Astrocyte (in vitro differentiated cells and primary cell): ENCODE measurements at regions not wholly inside any gene's neighbourhood (a gene's known extent, or its start where the extent isn't known, plus 50 kb on each side); places are given as distances from the start of the nearest gene placed in this dataset.

Experiments used
- DNase-seq: peaks from one replicate; pipeline ENCODE4 v3.0.0-alpha.2; 2010; ENCODE audit warnings: low read depth
- FAIRE-seq: peaks from 2 replicates; lab custom pipeline; 2011; peaks lifted over from hg19 to GRCh38; lab: Jason Lieb, UNC
- H2AFZ ChIP-seq: 2 replicates; pipeline ENCODE4 v1.6.0; 2012; ENCODE audit warnings: low read depth, low read length, inconsistent platforms
- H3K27ac ChIP-seq: 2 replicates; pipeline ENCODE4 v1.5.1; 2011; ENCODE audit warnings: low read depth, low read length, inconsistent platforms
- H3K27me3 ChIP-seq: 2 replicates; pipeline ENCODE4 v1.6.0; 2011; ENCODE audit warnings: low read length, inconsistent platforms; ENCODE audit not compliant: insufficient read depth
- H3K36me3 ChIP-seq: 2 replicates; pipeline ENCODE4 v1.5.1; 2011; ENCODE audit warnings: low read length, inconsistent platforms; ENCODE audit not compliant: insufficient read depth
- H3K4me1 ChIP-seq: 2 replicates; pipeline ENCODE4 v1.5.1; 2011; ENCODE audit warnings: low read length, inconsistent platforms; ENCODE audit not compliant: insufficient read depth
- H3K4me2 ChIP-seq: 2 replicates; pipeline ENCODE4 v1.6.0; 2012; ENCODE audit warnings: low read length, inconsistent platforms
- H3K4me3 ChIP-seq: 2 replicates; pipeline ENCODE4 v1.5.1; 2011; ENCODE audit warnings: low read depth, mild to moderate bottlenecking, low read length, inconsistent platforms; ENCODE audit not compliant: insufficient read depth
- H3K79me2 ChIP-seq: 2 replicates; pipeline ENCODE4 v1.6.0; 2012; ENCODE audit warnings: mild to moderate bottlenecking, low read length, inconsistent platforms; ENCODE audit not compliant: insufficient read depth
- H3K9ac ChIP-seq: 2 replicates; pipeline ENCODE4 v1.6.0; 2012; ENCODE audit warnings: mild to moderate bottlenecking, low read length, inconsistent platforms
- H3K9me3 ChIP-seq: 2 replicates; pipeline ENCODE4 v1.5.1; 2012; ENCODE audit warnings: low read depth, mild to moderate bottlenecking, low read length, inconsistent platforms; ENCODE audit not compliant: insufficient read depth
- H4K20me1 ChIP-seq: 2 replicates; pipeline ENCODE4 v1.6.0; 2012; ENCODE audit warnings: low read length, inconsistent platforms; ENCODE audit not compliant: insufficient read depth
- H3K27ac Mint-ChIP-seq: one replicate; pipeline ENCODE4 v1.8.0; 2021; ENCODE audit warnings: mild to moderate bottlenecking, mixed read lengths; ENCODE audit not compliant: unreplicated experiment
- H3K27me3 Mint-ChIP-seq: one replicate; pipeline ENCODE4 v1.8.0; 2021; ENCODE audit warnings: low read depth, mixed read lengths; ENCODE audit not compliant: unreplicated experiment
- H3K36me3 Mint-ChIP-seq: one replicate; pipeline ENCODE4 v1.8.0; 2021; ENCODE audit warnings: low read depth, mixed read lengths; ENCODE audit not compliant: unreplicated experiment
- H3K4me1 Mint-ChIP-seq: one replicate; pipeline ENCODE4 v1.8.0; 2021; ENCODE audit warnings: low read depth, mixed read lengths; ENCODE audit not compliant: unreplicated experiment
- H3K4me3 Mint-ChIP-seq: one replicate; pipeline ENCODE4 v1.8.0; 2021; ENCODE audit warnings: mild to moderate bottlenecking, moderate library complexity, mixed read lengths; ENCODE audit not compliant: unreplicated experiment
- H3K9me3 Mint-ChIP-seq: one replicate; pipeline ENCODE4 v1.8.0; 2021; ENCODE audit warnings: mild to moderate bottlenecking, mixed read lengths; ENCODE audit not compliant: unreplicated experiment
- EZH2 ChIP-seq: IDR thresholded peaks from 2 replicates; pipeline ENCODE4 v1.6.1; 2012; ENCODE audit warnings: mild to moderate bottlenecking, low read length, inconsistent platforms; ENCODE audit not compliant: insufficient read depth
- TF ChIP-seq, protein P1 (sequence below): IDR thresholded peaks from 2 replicates; pipeline ENCODE4 v1.5.1; 2011; ENCODE audit warnings: low read depth, mild to moderate bottlenecking, inconsistent platforms, low read length, moderate library complexity; ENCODE audit not compliant: insufficient read depth

DNA sequence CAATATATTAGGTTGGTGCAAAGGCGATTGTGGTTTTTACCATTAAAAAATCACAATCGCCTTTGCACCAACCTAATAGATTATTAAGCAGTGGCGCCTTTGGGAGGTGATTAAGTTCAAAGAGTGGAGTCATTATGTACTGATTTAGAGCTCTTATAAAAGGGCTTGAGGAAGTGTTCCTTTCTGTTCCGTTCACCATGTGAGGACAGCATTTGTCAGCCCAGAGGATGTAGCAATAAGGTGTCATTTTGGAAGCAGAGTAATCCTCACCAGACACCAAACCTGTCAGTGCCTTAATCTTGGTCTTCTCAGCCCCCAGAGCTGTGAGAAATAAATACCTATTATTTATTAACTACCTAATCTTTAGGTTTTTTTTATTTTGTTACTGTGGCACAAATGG, 542.1 kb upstream of the MAN1A1 start:
- Mint-ChIP-seq H3K9me3 (peaks cover 3% of the 10 kb centered on the region), H3K4me1 (peaks cover 8% of the 10 kb centered on the region)
- no peaks in the 10 kb centered on the region for H3K79me2 ChIP-seq

DNA sequence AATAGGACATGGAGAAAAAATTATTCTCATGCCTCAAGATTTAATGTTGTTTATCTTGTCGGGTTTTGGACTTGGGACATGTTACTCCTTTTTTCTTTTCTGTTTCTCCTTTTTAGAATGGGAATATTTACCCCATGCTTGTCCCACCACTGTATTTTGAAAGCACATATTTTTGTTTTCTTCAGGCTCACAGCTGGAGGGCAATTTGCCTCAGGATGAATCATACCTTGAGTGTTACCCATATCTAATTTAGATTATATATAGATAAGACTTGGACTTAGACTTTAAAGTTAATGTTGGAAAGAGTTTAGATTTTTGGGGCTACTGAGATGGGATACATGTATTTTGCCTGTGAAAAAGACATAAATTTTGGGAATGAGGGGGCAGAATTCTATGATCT, 541.6 kb upstream of the MAN1A1 start:
- Histone ChIP-seq H3K9me3 (no peaks in the 10 kb centered on the region), H3K4me1 (no peaks in the 10 kb centered on the region), H4K20me1 (no peaks in the 10 kb centered on the region), H3K27ac (no peak overlapping the region), H3K27me3 (no peaks in the 10 kb centered on the region), H2AFZ (no peak overlapping the region), H3K79me2 (no peaks in the 10 kb centered on the region), H3K36me3 (no peaks in the 10 kb centered on the region), H3K4me3 (no peak overlapping the region), H3K9ac (no peak overlapping the region), H3K4me2 (no peak overlapping the region)
- Mint-ChIP-seq H3K9me3 (peaks cover 3% of the 10 kb centered on the region), H3K36me3 (no peaks in the 10 kb centered on the region), H3K27ac (no peak overlapping the region), H3K4me3 (no peak overlapping the region), H3K27me3 (no peaks in the 10 kb centered on the region), H3K4me1 (peaks cover 8% of the 10 kb centered on the region)
- DNase-seq: no peak
- TF ChIP-seq, protein P1, sequence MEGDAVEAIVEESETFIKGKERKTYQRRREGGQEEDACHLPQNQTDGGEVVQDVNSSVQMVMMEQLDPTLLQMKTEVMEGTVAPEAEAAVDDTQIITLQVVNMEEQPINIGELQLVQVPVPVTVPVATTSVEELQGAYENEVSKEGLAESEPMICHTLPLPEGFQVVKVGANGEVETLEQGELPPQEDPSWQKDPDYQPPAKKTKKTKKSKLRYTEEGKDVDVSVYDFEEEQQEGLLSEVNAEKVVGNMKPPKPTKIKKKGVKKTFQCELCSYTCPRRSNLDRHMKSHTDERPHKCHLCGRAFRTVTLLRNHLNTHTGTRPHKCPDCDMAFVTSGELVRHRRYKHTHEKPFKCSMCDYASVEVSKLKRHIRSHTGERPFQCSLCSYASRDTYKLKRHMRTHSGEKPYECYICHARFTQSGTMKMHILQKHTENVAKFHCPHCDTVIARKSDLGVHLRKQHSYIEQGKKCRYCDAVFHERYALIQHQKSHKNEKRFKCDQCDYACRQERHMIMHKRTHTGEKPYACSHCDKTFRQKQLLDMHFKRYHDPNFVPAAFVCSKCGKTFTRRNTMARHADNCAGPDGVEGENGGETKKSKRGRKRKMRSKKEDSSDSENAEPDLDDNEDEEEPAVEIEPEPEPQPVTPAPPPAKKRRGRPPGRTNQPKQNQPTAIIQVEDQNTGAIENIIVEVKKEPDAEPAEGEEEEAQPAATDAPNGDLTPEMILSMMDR: no peak
- no peak for TF ChIP-seq EZH2
- no peak for FAIRE-seq

More for the DNA sequence above, 542.1 kb upstream of the MAN1A1 start:
- FAIRE-seq: no peak
- no peaks in the 10 kb centered on the region for H3K4me1 ChIP-seq
- TF ChIP-seq EZH2: no peak
- TF ChIP-seq, protein P1: no peak
- no peaks in the 10 kb centered on the region for H3K36me3 ChIP-seq
- no peak overlapping the region for H3K9ac ChIP-seq
- H3K36me3 Mint-ChIP-seq: no peaks in the 10 kb centered on the region
- H3K27ac ChIP-seq: no peak overlapping the region
- no peaks in the 10 kb centered on the region for H4K20me1 ChIP-seq
- no peaks in the 10 kb centered on the region for H3K27me3 Mint-ChIP-seq
- no peak for DNase-seq
- no peaks in the 10 kb centered on the region for H3K9me3 ChIP-seq
- H2AFZ ChIP-seq: no peak overlapping the region
- H3K27me3 ChIP-seq: no peaks in the 10 kb centered on the region
- H3K4me3 Mint-ChIP-seq: no peak overlapping the region
- no peak overlapping the region for H3K4me2 ChIP-seq
- H3K27ac Mint-ChIP-seq: no peak overlapping the region
- no peak overlapping the region for H3K4me3 ChIP-seq

DNA sequence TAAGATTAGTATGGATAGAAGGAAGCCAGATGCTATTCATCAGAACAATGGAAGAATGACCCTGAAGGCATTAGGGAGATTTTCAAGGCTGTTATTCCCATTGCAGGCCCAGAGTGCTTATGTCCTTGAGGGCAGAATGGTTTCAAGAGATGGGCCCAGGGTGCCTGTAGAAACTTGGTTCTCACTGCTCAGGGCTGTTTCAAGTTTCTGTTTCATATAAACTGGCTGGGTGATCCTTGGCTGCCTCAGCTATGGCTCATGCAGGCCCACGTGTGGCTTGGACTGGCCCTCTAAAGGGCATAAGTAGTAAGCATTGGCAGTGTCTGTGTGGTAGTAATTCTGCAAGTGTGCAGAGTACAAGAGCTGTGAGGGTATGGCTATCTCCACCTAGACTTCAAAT, 540.9 kb upstream of the MAN1A1 start:
- no peak for FAIRE-seq
- no peak overlapping the region for H3K27ac ChIP-seq
- Mint-ChIP-seq H3K27ac (no peak overlapping the region), H3K27me3 (no peaks in the 10 kb centered on the region), H3K9me3 (peaks cover 3% of the 10 kb centered on the region), H3K4me3 (no peak overlapping the region), H3K4me1 (peaks cover 8% of the 10 kb centered on the region), H3K36me3 (no peaks in the 10 kb centered on the region)
- no peaks in the 10 kb centered on the region for H3K4me1 ChIP-seq
- no peaks in the 10 kb centered on the region for H4K20me1 ChIP-seq
- H3K27me3 ChIP-seq: no peaks in the 10 kb centered on the region
- no peak overlapping the region for H2AFZ ChIP-seq
- H3K4me2 ChIP-seq: no peak overlapping the region
- H3K9me3 ChIP-seq: no peaks in the 10 kb centered on the region
- H3K4me3 ChIP-seq: no peak overlapping the region
- no peak overlapping the region for H3K9ac ChIP-seq
- no peak for DNase-seq
- no peaks in the 10 kb centered on the region for H3K36me3 ChIP-seq
- H3K79me2 ChIP-seq: no peaks in the 10 kb centered on the region
- TF ChIP-seq, protein P1: no peak
- TF ChIP-seq EZH2: no peak
